HEK293T (cell line): ENCODE measurements at regions not wholly inside any gene's neighbourhood (a gene's known extent, or its start where the extent isn't known, plus 50 kb on each side); places are given as distances from the start of the nearest gene placed in this dataset.

Source experiments
- CTCF ChIA-PET: fragments of 350-600 bp; formaldehyde crosslinking; extraction: SDS; loops from one replicate; lab custom pipeline; 2021; ENCODE audit warnings: antibody characterized with exemption, inconsistent platforms; lab: Yijun Ruan, JAX
- POLR2A ChIA-PET: fragments of 350-600 bp; formaldehyde crosslinking; extraction: SDS; loops from one replicate; lab custom pipeline; 2020; ENCODE audit warnings: antibody characterized with exemption, inconsistent platforms; lab: Yijun Ruan, JAX
- DNase-seq: peaks from one replicate; pipeline ENCODE4 v3.0.0; 2012; ENCODE audit warnings: mixed read lengths; ENCODE audit errors: extremely low spot score
- ARNT ChIP-seq: fragments of 450-650 bp; IDR thresholded peaks from 2 replicates; pipeline ENCODE4 v1.6.1; 2017; ENCODE audit warnings: mild to moderate bottlenecking
- BHLHE40 ChIP-seq: fragments of 450-650 bp; IDR thresholded peaks from 2 replicates; pipeline ENCODE4 v1.6.1; 2016; ENCODE audit warnings: mild to moderate bottlenecking, moderate library complexity, borderline replicate concordance
- CTBP1 ChIP-seq: fragments of 450-650 bp; IDR thresholded peaks from 2 replicates; pipeline ENCODE4 v1.6.1; 2016; ENCODE audit warnings: borderline replicate concordance
- ELF4 ChIP-seq: fragments of 450-650 bp; IDR thresholded peaks from 2 replicates; pipeline ENCODE4 v1.6.1; 2017; ENCODE audit warnings: antibody characterized with exemption
- FOXA1 ChIP-seq: fragments of 450-650 bp; IDR thresholded peaks from 2 replicates; pipeline ENCODE4 v1.6.1; 2016; ENCODE audit warnings: mild to moderate bottlenecking
- FOXK2 ChIP-seq: fragments of 450-650 bp; IDR thresholded peaks from 2 replicates; pipeline ENCODE4 v1.6.1; 2016; ENCODE audit warnings: mild to moderate bottlenecking
- FOXM1 ChIP-seq: fragments of 450-650 bp; IDR thresholded peaks from 2 replicates; pipeline ENCODE4 v1.6.1; 2017; ENCODE audit warnings: mild to moderate bottlenecking, borderline replicate concordance
- HDGF ChIP-seq: fragments of 450-650 bp; IDR thresholded peaks from 2 replicates; pipeline ENCODE4 v1.6.1; 2017; ENCODE audit warnings: antibody characterized with exemption, borderline replicate concordance
- L3MBTL2 ChIP-seq: fragments of 450-650 bp; conservative IDR thresholded peaks from 2 replicates; pipeline ENCODE4 v1.6.1; 2016; ENCODE audit warnings: mild to moderate bottlenecking
- LEF1 ChIP-seq: fragments of 450-650 bp; IDR thresholded peaks from 2 replicates; pipeline ENCODE4 v1.6.1; 2017; ENCODE audit warnings: mild to moderate bottlenecking, borderline replicate concordance
- NFRKB ChIP-seq: fragments of 450-650 bp; IDR thresholded peaks from 2 replicates; pipeline ENCODE4 v1.6.1; 2016; ENCODE audit warnings: mild to moderate bottlenecking, moderate library complexity
- SP1 ChIP-seq: fragments of 450-650 bp; IDR thresholded peaks from 2 replicates; pipeline ENCODE4 v1.6.1; 2017
- SUZ12 ChIP-seq: fragments of 450-650 bp; IDR thresholded peaks from 2 replicates; pipeline ENCODE4 v1.6.1; 2016; ENCODE audit warnings: mild to moderate bottlenecking
- TARDBP ChIP-seq: fragments of 450-650 bp; IDR thresholded peaks from 2 replicates; pipeline ENCODE4 v1.6.1; 2016
- ZNF384 ChIP-seq: fragments of 450-650 bp; IDR thresholded peaks from 2 replicates; pipeline ENCODE4 v1.6.1; 2016
- TF ChIP-seq, protein P1 (sequence below): fragments of 450-650 bp; IDR thresholded peaks from 2 replicates; pipeline ENCODE4 v1.6.1; 2016

DNA sequence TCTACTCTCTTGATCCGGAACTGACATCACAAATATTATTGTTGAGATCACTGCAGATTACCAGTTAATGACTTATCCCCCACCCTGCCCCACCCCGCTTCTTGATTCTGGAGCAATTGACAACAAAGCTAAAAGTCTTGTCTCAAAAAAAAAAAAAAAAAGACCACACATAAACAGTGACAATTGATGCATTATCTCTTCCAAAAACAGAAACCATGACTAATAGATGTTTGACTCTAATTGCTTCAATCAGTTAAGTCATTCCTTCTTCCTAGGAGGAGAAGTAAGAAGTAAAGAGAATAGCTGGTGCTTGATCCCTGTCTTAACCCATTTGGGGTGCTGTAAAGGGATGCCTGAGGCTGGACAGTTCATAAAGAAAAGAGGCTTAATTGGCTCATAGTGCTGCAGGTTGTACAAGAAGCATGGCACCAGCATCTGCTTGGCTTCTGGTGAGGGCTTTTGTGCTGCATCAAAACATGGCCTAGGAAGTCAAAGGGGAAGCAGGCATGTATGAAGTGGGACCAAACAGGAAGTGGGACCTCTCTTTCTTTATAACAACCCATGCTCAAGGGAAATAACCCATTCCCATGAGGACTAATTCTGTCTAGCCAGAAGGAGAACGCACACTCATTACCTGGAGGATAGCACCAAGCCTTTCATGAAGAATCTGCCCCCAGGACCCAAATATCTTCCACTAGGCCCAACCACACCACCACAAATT, 158.7 kb downstream of the TMEM167A start:
- POLR2A ChIA-PET, result no interaction called here
- no peak for DNase-seq
- CTCF ChIA-PET, result no interaction called here
- TF ChIP-seq HDGF (no peak), ZNF384 (no peak), NFRKB (no peak), FOXK2 (no peak), CTBP1 (no peak), ARNT (no peak), LEF1 (no peak), SP1 (no peak), FOXA1 (no peak), SUZ12 (no peak), BHLHE40 (no peak), TARDBP (no peak), FOXM1 (no peak), ELF4 (no peak), L3MBTL2 (no peak)
- TF ChIP-seq, protein P1, sequence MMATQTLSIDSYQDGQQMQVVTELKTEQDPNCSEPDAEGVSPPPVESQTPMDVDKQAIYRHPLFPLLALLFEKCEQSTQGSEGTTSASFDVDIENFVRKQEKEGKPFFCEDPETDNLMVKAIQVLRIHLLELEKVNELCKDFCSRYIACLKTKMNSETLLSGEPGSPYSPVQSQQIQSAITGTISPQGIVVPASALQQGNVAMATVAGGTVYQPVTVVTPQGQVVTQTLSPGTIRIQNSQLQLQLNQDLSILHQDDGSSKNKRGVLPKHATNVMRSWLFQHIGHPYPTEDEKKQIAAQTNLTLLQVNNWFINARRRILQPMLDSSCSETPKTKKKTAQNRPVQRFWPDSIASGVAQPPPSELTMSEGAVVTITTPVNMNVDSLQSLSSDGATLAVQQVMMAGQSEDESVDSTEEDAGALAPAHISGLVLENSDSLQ, result no peak

DNA sequence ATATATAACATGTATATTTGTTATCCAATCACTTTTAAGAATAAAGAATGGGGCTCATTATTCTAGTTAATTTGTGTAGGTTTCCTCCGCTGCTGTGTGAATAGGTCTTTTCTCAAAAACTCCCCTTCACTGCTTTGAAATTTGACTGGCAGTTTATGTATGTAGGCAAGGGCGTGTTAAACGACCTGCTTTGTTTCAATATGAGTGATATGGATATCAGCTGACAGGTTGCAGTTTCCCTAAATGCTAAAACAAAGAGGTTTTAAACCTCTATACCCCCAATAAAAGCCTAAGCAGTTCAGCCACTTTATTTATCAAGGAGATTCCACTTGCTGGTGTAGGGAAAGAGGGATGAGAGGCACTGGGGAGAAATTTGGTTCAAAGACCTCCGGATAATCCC, 159.6 kb downstream of the TMEM167A start:
- POLR2A ChIA-PET, result no interaction called here
- no peak for DNase-seq
- no peak for TF ChIP-seq ZNF384
- TF ChIP-seq FOXK2, result no peak
- TF ChIP-seq CTBP1, result no peak
- TF ChIP-seq NFRKB, result no peak
- no peak for TF ChIP-seq TARDBP
- no peak for TF ChIP-seq BHLHE40
- no peak for TF ChIP-seq SP1
- TF ChIP-seq SUZ12, result no peak
- TF ChIP-seq ELF4, result no peak
- TF ChIP-seq, protein P1, result no peak
- no peak for TF ChIP-seq HDGF
- no peak for TF ChIP-seq ARNT
- TF ChIP-seq LEF1, result no peak
- TF ChIP-seq FOXA1, result no peak
- TF ChIP-seq FOXM1, result no peak
- TF ChIP-seq L3MBTL2, result no peak
- CTCF ChIA-PET, result no interaction called here

DNA sequence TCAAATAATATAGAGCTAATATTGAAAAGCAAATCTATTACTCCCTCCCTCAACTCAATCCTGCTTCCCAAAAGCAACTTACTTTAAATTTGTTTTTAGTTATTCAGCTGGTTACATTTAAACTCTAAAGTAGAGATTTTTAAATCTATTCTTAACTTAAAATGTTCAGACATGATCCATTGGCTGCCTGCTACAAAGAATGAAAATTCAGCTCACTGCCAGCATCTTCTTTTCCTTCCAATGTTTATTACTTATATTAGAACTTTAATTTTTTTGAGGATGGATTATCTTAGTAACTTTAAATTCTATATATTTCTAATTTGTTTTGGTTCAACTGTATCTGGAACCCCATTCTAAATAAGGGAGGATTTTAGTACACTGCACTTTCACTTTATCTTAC, 163.2 kb downstream of the TMEM167A start:
- TF ChIP-seq, protein P1, result no peak
- no peak for TF ChIP-seq SP1
- TF ChIP-seq ARNT, result no peak
- TF ChIP-seq BHLHE40, result no peak
- TF ChIP-seq TARDBP, result no peak
- TF ChIP-seq SUZ12, result no peak
- TF ChIP-seq CTBP1, result no peak
- no peak for TF ChIP-seq FOXA1
- TF ChIP-seq FOXK2, result no peak
- CTCF ChIA-PET, result no interaction called here
- no peak for DNase-seq
- POLR2A ChIA-PET, result no interaction called here

DNA sequence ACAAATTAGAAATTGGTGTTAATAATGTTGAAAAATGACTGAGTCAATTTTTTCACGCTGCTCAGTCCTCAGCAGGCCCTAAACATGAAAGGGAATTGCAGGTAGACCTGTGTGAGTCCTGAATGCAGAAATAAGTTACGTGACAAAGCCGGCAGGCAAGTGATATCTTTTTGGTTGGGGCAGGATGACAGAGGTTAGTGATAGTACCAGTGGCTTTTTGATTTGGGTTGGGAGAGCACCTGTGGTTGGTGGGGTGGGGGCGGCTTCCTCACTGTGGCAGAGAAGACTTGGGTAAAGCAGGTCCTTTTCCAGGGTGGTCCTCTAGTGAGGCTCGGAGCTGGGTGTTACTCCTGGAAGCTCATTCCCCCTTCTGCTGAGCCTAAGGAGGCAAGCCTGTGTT, 164.7 kb downstream of the TMEM167A start:
- ChIA-PET CTCF (interaction anchor here (0.9 kb wide), 1 partner anchor 15 kb away, joined by 3 read pairs; no protein-coding TSS in a partner anchor), POLR2A (no interaction called here)
- DNase-seq, result no peak
- TF ChIP-seq TARDBP (no peak), ZNF384 (no peak), ELF4 (no peak), NFRKB (no peak), L3MBTL2 (no peak), ARNT (no peak), SUZ12 (no peak), FOXK2 (no peak), SP1 (no peak), FOXA1 (no peak), LEF1 (no peak), FOXM1 (no peak), CTBP1 (no peak), HDGF (no peak)
- TF ChIP-seq, protein P1, result no peak

DNA sequence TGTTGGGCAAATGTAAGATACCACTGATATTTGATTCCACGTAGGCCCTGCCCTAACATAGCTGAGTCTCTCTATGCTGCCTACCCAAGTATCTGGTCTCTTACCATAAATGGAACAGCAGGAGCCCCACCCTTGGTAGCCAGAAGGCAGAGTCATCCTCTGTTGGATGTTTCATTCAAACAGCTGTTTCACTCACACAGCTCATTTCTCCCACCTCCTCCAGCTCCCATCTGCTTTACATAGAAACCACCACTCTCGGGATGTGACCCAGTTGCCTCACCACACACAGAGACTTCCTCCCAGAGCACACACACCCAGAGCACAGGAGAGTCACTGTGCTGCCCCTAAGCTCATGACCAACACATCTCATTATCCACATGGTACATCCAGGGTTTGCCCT, 165.3 kb downstream of the TMEM167A start:
- CTCF ChIA-PET, result no interaction called here
- no peak for DNase-seq
- POLR2A ChIA-PET, result no interaction called here
- no peak for TF ChIP-seq SUZ12
- TF ChIP-seq ZNF384, result no peak
- no peak for TF ChIP-seq NFRKB
- TF ChIP-seq SP1, result no peak
- TF ChIP-seq LEF1, result no peak
- no peak for TF ChIP-seq FOXM1
- no peak for TF ChIP-seq ELF4
- no peak for TF ChIP-seq ARNT
- TF ChIP-seq BHLHE40, result no peak
- TF ChIP-seq FOXK2, result no peak
- no peak for TF ChIP-seq TARDBP
- TF ChIP-seq HDGF, result no peak
- TF ChIP-seq, protein P1, result no peak
